GM19463 (cell line): ENCODE measurements at regions not wholly inside any gene's neighbourhood (a gene's known extent, or its start where the extent isn't known, plus 50 kb on each side); places are given as distances from the start of the nearest gene placed in this dataset.

Experiments
- ATAC-seq: cut with Tn5 transposase; IDR thresholded peaks from one replicate; pipeline ENCODE4 v1.9.1; 2021; ENCODE audit warnings: mild to moderate bottlenecking, moderate library complexity; ENCODE audit not compliant: unreplicated experiment

DNA sequence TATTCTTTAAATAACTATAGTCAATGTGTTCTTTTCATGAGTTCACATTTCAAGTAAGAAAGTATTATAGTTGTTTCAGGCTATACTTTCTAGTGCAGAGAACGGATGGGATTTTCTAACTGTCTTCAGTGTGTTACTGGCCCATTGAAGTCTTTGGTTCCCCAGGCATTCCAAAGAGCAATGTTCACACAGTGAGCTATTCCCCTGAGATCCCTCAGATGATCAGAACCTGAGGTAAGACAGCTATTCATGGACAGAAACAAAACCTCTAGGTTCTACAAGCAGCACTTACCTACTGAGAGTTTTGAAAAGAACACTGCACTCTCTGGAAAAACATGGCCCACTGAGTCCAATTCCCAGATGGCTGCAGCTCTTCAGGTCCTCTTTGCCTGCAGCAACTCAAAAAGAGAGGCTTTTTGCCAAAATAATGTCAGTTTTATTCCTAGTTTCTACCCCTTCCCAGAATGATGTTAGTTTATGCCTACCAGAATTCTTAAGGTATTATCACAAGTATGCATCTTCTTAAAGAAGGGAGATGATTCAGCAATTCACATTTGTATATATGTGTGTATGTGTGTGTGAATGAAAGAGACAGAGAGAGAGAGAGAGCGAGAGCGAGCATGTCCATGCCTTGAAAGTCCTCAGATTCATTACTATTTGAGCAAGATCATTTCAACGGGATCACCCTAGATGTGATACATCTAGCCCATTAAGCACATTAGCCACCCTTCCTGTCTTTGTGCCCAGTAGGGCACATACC, 146.1 kb downstream of the PDHA2 start:
- no peak for ATAC-seq

DNA sequence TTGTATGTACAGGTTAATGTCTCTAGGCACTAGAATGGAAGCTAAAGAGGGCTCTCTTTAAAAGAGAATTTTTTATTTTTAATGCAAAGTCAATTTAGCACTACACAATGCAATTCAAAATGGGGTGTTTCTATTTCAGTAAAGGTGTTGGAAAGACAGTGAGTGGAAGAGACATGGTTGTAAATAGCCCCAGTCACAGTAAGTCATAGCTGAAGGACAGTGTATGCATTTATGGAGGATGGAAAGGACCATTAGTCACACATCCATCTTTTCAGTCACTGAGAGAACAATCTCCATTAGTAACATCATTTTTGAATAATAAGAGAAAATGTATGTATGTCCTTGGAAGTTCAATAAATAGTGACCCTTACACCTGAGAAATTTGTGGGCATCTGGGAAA, 148.0 kb downstream of the PDHA2 start:
- ATAC-seq = no peak

DNA sequence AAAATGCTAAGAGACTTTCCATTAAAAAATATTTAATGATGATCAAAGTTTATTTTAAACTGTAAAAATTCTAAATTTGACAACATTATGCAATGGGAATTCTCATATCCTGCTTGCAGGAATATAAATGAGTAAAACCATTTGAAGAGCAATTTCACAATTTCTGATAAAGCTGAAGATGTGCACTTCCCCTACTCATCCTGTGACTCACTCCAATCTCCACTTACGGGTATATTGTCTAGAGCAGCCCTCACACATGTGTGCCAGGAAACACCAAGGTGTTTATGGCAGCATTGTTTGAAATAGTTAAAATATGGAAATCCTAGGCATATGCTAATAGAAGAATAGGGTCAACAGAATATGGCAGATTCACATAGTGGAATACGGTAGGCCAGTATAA, 158.4 kb downstream of the PDHA2 start:
- no peak for ATAC-seq

DNA sequence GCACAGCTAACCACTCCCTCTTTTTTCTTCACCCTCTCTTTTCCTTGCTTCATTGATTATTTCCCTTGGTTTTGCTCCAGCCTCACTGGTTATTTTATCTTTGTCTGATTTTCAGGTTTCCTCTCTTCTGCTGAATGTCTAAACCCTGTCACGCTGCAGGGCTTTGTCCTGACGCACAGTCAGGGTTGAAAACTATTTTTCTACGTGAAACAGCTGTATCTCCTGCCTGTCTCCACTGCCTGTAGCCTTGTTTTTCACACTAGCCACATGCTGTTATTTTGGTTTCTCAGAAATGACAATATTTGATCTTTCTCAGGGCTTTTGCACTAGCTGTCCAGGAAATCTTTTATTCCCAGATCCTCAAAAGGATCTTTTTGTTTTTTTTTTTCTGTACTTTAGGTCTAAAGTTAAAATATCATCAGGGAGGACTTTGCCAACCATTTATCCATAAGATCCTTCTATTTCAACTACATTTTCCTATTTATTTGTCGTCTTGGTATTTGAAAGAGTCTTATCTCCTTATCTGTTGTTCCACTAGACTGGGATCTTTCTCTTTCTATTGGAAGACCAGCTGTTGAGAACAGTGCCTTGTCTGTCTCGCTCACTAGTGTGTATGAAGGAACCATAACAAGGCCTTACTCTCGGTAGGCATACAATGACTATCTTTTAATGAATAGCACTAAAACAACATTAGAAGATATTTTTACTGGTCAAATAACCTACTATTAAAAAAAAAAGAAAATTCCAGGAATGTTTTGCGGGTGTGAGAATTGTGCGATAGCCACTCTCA, 164.3 kb downstream of the PDHA2 start:
- ATAC-seq = no peak

DNA sequence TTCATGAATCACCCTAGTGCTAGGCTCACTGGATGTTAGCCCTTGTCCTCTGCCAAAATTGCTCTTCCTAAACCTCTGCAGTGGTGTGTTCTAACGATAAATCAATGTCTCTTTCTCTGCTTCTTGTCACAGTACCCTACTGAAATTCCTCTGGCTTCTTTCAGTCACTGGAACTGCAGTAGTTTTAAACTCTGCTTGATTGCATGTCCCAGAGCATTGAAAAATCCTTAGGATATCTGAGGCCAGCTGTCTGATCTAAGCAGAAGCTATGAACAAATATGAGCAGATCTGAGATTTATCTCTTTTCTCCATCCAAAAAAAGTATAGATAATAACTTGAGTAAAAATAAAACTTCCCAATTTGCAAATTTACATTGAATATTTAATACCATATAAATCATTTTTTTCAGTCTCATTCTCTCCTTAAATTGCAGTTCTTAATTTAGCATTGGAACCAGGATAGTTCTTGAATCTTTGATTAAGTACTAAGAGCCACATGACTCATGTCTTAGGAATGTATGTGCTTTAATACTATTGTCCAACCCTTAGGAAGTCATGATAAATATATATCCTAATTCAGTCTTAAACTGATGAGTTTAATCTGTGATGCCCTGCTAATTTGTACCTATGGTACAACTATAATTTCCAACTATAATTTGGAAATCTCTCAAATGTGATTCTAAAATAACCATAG, 169.7 kb downstream of the PDHA2 start:
- no peak for ATAC-seq

DNA sequence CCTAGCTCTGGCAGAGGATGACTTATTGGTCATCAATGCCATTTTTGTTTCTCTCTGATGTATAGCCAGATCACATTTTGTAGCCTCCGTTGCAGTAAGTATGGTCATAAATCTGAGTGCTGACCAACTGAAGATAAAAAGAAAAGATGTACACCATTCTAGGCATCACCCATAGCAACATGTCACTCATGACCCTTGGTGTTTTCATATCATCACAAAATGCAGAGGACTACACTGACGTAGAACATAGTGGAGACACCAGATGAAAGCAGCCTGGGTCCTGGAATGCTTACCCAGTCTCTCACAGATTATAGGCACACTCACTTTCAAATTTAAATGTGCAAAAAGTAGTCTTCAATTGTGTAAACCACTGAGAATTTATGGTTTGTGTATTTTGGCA, 172.8 kb downstream of the PDHA2 start:
- no peak for ATAC-seq

DNA sequence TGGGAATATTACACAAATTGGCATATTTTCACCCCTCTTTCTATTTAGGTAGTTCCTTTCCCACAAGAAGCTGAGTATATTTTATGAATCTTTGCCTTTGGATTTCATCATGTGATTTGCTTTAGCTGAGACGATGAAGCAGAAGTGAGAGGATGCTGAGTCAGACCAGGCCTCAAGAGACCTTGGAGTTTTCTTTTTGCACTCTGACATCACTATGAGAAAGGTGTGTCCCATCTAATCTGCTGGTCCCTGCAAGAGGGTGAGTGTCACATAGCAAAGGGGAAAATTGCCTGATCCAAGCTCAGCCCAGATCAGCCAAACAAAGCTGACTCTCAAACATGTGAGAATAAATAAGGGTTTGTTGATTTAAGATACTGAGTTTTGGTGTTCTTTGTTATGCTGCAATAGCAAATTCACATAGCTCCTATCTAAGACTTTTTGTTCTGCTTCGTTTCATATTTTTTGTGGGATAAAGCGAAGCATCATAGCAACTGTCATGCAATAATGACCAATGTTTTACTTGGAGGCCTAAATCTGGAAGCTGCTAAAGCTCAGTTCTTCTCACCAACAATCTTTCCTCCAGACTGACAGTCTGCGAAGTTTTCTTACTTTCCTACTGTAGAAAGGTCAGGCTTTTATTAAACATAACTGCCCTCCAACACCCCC, 176.9 kb downstream of the PDHA2 start:
- ATAC-seq = peak; percentile 97

DNA sequence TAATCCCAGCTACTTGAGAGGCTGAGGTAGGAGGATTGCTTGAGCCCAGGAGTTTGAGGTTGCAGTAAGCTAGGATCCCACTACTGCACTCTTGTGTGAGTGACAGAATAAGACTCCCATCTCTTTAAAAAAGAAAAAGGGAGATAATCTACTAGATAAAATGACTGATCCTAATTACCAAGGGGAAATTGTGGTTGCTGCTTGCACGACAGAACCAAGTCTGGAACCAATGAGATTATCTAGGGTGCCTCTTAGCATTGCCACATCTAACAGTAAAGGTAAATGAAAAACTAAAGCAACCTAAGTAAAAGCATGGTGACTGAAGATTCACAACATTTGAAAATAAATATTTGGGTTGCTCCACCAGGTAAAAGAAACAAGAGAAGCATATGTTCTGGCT, 185.1 kb downstream of the PDHA2 start:
- no peak for ATAC-seq

DNA sequence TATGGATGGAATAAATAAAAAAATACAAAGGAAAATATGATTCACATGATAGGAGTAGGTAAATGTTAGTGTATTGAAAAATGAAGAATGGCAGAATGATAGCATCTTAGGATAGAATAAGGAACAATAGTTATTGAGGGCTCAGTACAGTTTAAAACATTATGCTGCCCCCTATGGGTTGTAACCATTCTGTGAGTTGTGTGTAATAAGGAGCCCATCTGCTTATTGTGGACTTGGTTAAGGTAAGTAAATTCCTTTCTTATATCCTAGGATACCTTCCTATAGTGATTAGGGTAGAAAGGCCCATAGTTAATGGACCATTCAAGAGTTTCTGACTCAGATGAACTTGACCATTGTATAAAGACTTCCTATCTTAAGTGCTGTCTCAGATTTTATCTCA, 195.8 kb downstream of the PDHA2 start:
- ATAC-seq = no peak

DNA sequence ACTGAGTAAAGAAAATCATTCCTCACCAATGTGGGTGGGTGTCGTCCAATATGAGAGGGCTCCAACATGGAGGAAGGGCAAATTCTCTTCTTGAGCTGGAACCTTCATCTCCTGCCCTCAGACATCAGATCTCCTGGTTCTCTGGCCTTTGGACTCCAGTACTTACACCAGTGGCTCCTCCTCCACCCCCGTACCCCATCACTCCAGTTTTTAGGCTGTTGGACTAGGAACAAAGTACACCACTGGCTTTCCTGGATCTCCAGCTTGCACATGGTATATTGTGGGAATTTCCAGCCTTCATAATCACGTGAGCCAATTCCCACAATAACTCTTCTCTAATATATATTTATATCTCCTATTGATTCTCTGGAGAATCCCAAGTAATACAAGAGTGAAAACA, 196.9 kb downstream of the PDHA2 start:
- no peak for ATAC-seq

DNA sequence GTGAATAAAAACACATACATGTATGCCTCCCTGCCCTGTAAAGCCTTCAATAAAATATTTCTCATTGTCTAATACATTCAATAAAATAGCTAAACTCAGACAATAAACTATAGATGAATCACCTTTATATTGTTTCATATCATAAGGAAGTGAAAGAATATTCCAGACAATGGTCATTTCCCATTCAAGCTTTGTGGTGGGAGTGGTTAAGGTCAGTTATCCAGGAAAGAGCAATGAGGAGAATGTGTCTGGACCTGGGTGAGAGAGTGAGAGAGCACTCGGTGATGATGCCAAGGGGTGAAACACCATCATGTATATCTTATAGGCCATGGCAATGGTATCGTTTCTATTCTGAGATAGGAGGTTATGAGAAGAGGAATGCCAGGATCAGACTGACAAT, 197.8 kb downstream of the PDHA2 start:
- ATAC-seq = no peak

DNA sequence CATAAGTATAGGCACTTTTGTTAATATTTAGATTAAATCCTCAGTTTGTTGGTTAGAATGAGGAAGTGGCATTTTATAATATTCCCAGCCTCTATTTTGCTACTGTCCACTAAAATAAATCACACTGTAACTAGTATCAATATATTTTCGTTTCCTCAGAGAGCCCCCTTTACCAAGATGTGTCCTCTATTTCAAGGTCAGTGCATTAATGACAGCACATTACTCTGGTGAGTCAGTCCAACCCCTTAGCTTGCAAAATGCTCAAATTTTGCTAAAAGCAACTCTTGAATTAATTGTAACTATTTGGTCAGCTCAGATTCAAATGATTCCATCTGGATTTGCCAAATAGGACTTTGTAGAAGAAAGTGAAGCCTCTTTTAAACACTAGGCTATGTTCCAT, 199.3 kb downstream of the PDHA2 start:
- no peak for ATAC-seq

DNA sequence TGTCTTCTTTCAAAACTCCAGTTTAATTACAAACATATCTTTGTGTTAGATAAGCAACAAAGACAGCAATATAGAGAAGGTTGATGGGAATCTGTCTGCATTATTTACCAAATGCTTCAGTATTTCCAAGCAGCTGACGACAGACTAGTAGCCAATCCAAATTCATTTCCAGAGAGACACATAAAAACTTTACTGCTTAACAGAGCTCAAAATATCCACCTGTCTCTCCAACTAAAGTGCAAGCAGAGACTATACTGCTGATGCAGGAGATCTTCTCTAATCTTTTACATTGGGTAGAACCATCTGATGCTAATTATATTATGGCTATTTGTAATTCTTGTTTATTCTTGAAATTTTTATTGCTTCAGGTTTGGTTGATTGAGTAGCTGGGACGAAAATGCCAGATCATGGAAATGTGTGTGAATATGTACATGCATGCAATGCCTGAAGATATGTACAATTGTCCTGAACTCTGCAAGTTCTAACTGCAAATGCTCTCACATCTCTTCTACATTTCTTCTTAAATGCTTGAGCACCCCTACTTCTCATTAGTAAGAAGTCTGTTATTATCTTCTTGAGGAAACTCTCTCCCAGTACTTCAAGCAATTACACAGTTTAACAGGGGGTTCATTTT, 200.0 kb downstream of the PDHA2 start:
- no peak for ATAC-seq

DNA sequence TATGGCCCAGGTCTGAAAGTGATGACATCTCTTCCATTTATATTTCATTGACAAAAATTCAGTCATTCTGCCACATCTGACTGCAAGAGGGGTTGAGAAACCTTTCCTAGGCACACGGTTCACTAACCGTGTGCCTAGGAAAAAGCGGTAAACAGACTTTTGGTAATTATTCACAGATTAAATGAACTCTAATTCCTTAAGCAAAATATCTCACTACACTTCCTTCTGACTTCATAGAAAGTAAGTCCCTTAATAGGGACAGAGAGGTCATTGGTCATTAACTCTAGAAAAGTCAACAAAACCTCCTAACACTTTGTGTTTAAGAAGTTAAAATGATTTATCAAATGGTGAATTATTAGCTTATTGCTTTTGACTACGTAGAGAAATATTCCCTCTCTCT, 205.1 kb downstream of the PDHA2 start:
- ATAC-seq = no peak

DNA sequence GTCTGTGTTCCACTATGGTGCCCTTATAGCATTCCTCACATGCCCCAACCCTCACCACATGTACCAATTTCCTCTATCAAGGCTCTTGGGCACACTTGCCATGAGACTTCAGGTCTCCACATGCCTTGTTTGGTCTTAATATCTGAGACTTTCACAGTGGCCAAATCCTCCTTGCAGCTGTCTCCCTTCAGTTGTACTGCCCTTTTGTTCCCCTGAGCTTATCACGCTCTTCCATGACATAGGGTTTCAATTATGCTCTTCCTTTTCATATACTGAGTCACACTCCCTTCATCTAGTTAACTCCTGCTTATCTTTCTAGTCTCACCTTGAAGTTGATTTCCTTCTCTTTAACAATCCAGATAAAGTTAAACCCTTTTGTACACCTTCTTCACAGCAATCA, 212.9 kb downstream of the PDHA2 start:
- ATAC-seq = no peak

DNA sequence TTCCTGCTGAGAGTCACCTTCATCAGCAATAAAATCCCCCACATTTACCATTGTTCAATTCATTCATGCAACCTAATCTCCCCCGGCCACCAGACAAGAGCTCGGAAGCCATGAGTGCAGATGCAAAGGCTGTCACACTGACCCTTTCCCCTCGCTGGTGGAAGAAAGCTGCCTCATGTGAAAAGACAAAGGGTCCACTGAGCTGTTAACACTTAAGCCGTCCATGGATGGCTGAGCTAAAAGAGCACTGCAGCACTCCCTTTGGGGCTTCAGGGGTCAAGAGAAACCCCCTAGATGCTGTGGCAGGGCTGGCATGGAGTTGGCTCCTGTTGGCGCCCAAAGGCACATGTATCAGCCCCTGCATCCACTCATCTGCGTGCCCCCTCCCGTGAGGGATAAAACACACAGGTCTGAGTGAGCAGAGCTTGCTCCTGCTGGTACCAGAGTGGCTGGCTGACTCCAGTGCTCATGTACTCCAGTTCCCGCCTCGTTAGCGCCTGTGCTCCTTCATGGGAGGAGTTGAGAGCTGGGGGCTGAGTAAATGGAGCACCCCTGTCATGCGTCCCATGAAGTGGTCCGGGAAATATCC, 216.5 kb downstream of the PDHA2 start:
- no peak for ATAC-seq

DNA sequence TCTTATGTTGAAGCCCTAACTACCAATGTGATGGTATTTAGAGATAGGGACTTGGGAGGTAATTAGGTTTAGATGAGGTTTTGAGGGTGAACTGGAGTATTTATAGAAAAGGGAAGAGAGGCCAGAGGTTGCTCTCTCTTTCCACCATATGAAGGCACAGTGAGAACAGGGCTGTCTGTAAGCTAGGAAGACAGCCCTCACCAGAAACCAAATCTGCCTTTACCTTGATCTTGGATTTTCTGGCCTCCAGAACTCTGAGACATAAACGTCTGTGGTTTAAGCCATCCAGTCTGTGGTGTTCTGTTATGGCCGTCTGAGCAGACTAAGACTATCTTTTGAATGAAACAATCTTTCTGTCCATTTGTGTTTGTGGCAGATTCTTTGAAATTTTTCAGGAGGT, 223.7 kb downstream of the PDHA2 start:
- no peak for ATAC-seq

DNA sequence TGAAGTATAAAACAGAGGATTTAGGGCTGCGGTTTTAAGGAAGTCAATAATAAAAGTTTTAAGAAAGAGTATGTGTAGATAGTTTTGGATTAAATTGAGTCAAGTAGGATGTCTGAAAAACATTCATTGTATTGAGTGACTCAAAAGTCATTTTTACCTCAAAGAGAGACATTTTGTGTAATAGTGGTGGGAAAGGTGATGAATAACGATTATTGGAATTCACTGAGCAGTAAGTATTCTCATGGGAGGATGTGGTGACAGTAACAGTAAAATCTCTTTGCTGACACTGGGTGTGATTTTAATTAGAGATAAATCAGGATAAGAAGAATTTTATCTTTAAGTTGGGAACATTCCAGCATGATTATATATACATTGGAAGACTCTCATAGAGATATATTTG, 233.6 kb downstream of the PDHA2 start:
- no peak for ATAC-seq

DNA sequence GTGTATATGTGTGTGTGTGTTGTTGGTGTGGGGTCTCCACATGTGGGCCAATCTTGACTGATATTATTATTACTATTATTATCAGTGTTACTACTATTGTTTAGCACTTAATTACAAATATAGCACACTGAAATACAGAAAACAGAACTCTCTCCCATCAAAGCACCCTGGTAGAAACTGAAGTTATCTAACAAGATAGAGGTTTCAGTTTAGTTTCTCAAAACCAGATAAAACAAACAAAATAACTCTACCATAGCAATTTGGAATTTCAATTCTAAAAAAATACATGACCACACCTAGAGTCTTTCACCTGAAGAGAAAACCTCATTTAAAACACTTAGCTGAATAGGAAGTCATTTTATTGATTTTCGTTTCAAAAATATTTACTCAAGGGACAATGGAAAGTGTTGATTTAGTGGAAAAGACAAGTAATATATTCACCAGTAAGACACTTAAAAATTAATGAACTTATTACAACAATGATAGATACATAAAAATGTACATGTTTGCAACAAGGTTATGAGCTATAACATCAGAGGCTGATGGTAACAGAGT, 252.3 kb downstream of the PDHA2 start:
- ATAC-seq = no peak

DNA sequence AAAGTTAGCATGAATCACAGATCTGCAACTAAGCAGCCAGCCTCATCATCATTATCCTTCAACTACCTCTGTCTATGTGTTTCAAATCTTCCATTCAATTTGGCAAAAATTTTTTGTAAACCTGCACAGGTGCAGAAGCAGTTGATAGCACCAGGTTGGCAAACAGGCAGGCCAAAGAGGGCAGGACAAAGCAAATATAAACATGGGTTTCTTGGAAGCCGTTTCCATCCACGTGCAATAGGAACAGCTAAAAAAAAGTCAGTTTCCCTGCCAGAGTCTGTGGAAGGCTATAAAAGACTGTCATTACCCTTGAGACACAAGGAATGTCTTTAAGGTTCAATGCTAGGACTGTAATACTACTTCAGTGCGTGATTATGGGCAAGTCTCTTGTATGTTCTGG, 253.2 kb downstream of the PDHA2 start:
- ATAC-seq = no peak
